B cell (primary cell): ENCODE measurements at regions not wholly inside any gene's neighbourhood (a gene's known extent, or its start where the extent isn't known, plus 50 kb on each side); places are given as distances from the start of the nearest gene placed in this dataset.

ENCODE experiments used
- EZH2 ChIP-seq: IDR thresholded peaks from 2 replicates; pipeline ENCODE4 v1.6.1; 2012; ENCODE audit warnings: borderline replicate concordance, low read depth, mild to moderate bottlenecking, moderate library complexity, low read length; ENCODE audit not compliant: insufficient read depth, poor library complexity, severe bottlenecking
- TF ChIP-seq, protein P1 (sequence below): fragments of 200-600 bp; IDR thresholded peaks from one replicate; pipeline ENCODE4 v1.8.0; 2022; ENCODE audit warnings: antibody characterized with exemption, mild to moderate bottlenecking

DNA sequence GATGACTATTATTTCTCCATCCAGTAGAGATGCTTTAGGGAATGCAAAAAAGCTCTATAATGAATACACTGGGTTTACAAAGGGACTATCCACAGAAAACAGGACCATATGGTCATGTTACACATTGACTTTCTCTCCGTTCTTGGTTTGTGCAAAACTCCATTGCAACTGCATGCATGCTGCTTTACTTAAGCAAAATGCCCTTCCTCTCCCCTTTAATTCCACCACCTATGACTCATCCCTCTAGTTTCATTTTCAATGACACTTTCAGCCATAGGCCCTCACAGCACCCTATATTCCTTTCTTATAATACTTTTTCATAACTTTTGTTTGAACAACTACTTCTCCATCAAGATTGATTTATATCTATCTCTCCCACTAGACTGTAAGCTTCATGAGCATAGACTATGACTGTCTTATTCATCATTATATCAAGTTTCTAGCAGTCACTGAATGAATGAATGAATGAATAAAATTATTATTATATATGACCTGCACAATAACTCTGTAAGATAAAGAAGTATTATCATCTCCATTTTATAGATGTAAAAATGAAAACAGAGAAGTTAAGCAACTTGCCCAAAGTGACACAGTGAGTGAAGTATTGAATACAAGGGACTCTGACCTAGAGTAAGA lies 248.9 kb downstream of the PLPP3 start:
- TF ChIP-seq, protein P1, sequence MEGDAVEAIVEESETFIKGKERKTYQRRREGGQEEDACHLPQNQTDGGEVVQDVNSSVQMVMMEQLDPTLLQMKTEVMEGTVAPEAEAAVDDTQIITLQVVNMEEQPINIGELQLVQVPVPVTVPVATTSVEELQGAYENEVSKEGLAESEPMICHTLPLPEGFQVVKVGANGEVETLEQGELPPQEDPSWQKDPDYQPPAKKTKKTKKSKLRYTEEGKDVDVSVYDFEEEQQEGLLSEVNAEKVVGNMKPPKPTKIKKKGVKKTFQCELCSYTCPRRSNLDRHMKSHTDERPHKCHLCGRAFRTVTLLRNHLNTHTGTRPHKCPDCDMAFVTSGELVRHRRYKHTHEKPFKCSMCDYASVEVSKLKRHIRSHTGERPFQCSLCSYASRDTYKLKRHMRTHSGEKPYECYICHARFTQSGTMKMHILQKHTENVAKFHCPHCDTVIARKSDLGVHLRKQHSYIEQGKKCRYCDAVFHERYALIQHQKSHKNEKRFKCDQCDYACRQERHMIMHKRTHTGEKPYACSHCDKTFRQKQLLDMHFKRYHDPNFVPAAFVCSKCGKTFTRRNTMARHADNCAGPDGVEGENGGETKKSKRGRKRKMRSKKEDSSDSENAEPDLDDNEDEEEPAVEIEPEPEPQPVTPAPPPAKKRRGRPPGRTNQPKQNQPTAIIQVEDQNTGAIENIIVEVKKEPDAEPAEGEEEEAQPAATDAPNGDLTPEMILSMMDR, result no peak
- TF ChIP-seq EZH2, result no peak
